ENCODE measurements at regions not wholly inside any gene's neighbourhood (a gene's known extent, or its start where the extent isn't known, plus 50 kb on each side); places are given as distances from the start of the nearest gene placed in this dataset.

- no peak for TF ChIP-seq EZH2phosphoT487 (IDR thresholded peaks at IDR 0.05; ENCODE audit: insufficient read depth, low read depth)
- TF ChIP-seq EZH2 (IDR thresholded peaks at IDR 0.05; ENCODE audit: insufficient read depth, poor library complexity, severe bottlenecking) = no peak
Measured at GRCh38 chr15:95522533-95522932, 808.0 kb upstream of the NR2F2 start.

All from GM23248 (cell line).